HEK293 (cell line): ENCODE measurements at regions not wholly inside any gene's neighbourhood (a gene's known extent, or its start where the extent isn't known, plus 50 kb on each side); places are given as distances from the start of the nearest gene placed in this dataset.

Source experiments
- GFI1B ChIP-seq: fragments of 450-650 bp; formaldehyde crosslinking; IDR thresholded peaks from 2 replicates; pipeline ENCODE4 v1.5.1; 2016; ENCODE audit warnings: missing biosample characterization, missing genetic modification characterization
- KLF10 ChIP-seq: fragments of 450-650 bp; IDR thresholded peaks from 2 replicates; pipeline ENCODE4 v1.5.1; 2018; ENCODE audit warnings: missing biosample characterization, mild to moderate bottlenecking, missing genetic modification characterization
- PBX3 ChIP-seq: sonication (generic); formaldehyde crosslinking; IDR thresholded peaks from 2 replicates; pipeline ENCODE4 v1.8.1; 2022; ENCODE audit warnings: mild to moderate bottlenecking, moderate library complexity, missing genetic modification reagents
- SCRT1 ChIP-seq: fragments of 450-650 bp; formaldehyde crosslinking; IDR thresholded peaks from 2 replicates; pipeline ENCODE4 v1.5.1; 2016; ENCODE audit warnings: missing biosample characterization, missing genetic modification characterization, borderline replicate concordance
- ZFP37 ChIP-seq: fragments of 450-650 bp; formaldehyde crosslinking; IDR thresholded peaks from 2 replicates; pipeline ENCODE4 v1.5.1; 2016; ENCODE audit warnings: missing biosample characterization, missing genetic modification characterization
- ZFP69B ChIP-seq: fragments of 450-650 bp; formaldehyde crosslinking; IDR thresholded peaks from 2 replicates; pipeline ENCODE4 v1.5.1; 2016; ENCODE audit warnings: missing biosample characterization, missing genetic modification characterization
- ZNF133 ChIP-seq: fragments of 450-650 bp; formaldehyde crosslinking; IDR thresholded peaks from 2 replicates; pipeline ENCODE4 v1.5.1; 2016; ENCODE audit warnings: missing biosample characterization, missing genetic modification characterization
- ZNF140 ChIP-seq: fragments of 450-650 bp; formaldehyde crosslinking; IDR thresholded peaks from 2 replicates; pipeline ENCODE4 v1.5.1; 2016; ENCODE audit warnings: missing biosample characterization, missing genetic modification characterization
- ZNF169 ChIP-seq: fragments of 450-650 bp; formaldehyde crosslinking; IDR thresholded peaks from 2 replicates; pipeline ENCODE4 v1.5.1; 2016; ENCODE audit warnings: missing biosample characterization, missing genetic modification characterization
- ZNF398 ChIP-seq: fragments of 450-650 bp; formaldehyde crosslinking; IDR thresholded peaks from 2 replicates; pipeline ENCODE4 v1.5.1; 2017; ENCODE audit warnings: missing biosample characterization, missing genetic modification characterization
- ZNF48 ChIP-seq: fragments of 450-650 bp; formaldehyde crosslinking; IDR thresholded peaks from 2 replicates; pipeline ENCODE4 v1.5.1; 2016; ENCODE audit warnings: missing biosample characterization, missing genetic modification characterization
- ZNF544 ChIP-seq: fragments of 450-650 bp; formaldehyde crosslinking; IDR thresholded peaks from 2 replicates; pipeline ENCODE4 v1.5.0; 2017; ENCODE audit warnings: missing biosample characterization, missing genetic modification characterization
- ZNF555 ChIP-seq: fragments of 450-650 bp; formaldehyde crosslinking; conservative IDR thresholded peaks from 2 replicates; pipeline ENCODE4 v1.5.1; 2017; ENCODE audit warnings: missing biosample characterization, mild to moderate bottlenecking, missing genetic modification characterization, inconsistent platforms
- ZNF600 ChIP-seq: fragments of 450-650 bp; formaldehyde crosslinking; IDR thresholded peaks from 2 replicates; pipeline ENCODE4 v1.5.1; 2016; ENCODE audit warnings: missing biosample characterization, missing genetic modification characterization
- ZNF626 ChIP-seq: fragments of 450-650 bp; sonication (Bioruptor Pico); formaldehyde crosslinking; IDR thresholded peaks from 2 replicates; pipeline ENCODE4 v1.5.1; 2018; ENCODE audit warnings: missing biosample characterization, missing genetic modification characterization, inconsistent platforms
- ZNF704 ChIP-seq: fragments of 450-650 bp; formaldehyde crosslinking; IDR thresholded peaks from 2 replicates; pipeline ENCODE4 v1.5.1; 2016; ENCODE audit warnings: missing biosample characterization, missing genetic modification characterization
- ZNF785 ChIP-seq: fragments of 450-650 bp; formaldehyde crosslinking; IDR thresholded peaks from 2 replicates; pipeline ENCODE4 v1.5.1; 2016; ENCODE audit warnings: missing biosample characterization, missing genetic modification characterization
- ZNF830 ChIP-seq: fragments of 450-650 bp; IDR thresholded peaks from 2 replicates; pipeline ENCODE4 v1.5.0; 2018; ENCODE audit warnings: missing biosample characterization, missing genetic modification characterization, low read depth, mild to moderate bottlenecking, moderate library complexity
- TF ChIP-seq, protein P1 (sequence below): fragments of 450-650 bp; formaldehyde crosslinking; IDR thresholded peaks from 2 replicates; pipeline ENCODE4 v1.5.1; 2016; ENCODE audit warnings: missing biosample characterization, missing genetic modification characterization, borderline replicate concordance
- TF ChIP-seq, protein P2 (sequence below): fragments of 450-650 bp; formaldehyde crosslinking; IDR thresholded peaks from 2 replicates; pipeline ENCODE4; 2016; ENCODE audit warnings: missing biosample characterization, missing genetic modification characterization
- TF ChIP-seq, protein P3 (sequence below): fragments of 450-650 bp; formaldehyde crosslinking; IDR thresholded peaks from 2 replicates; pipeline ENCODE4 v1.5.1; 2016; ENCODE audit warnings: missing biosample characterization, missing genetic modification characterization
- TF ChIP-seq, protein P4 (sequence below): fragments of 450-650 bp; formaldehyde crosslinking; IDR thresholded peaks from 2 replicates; pipeline ENCODE4 v1.5.1; 2016; ENCODE audit warnings: missing biosample characterization, missing genetic modification characterization

- TF ChIP-seq, protein P1, sequence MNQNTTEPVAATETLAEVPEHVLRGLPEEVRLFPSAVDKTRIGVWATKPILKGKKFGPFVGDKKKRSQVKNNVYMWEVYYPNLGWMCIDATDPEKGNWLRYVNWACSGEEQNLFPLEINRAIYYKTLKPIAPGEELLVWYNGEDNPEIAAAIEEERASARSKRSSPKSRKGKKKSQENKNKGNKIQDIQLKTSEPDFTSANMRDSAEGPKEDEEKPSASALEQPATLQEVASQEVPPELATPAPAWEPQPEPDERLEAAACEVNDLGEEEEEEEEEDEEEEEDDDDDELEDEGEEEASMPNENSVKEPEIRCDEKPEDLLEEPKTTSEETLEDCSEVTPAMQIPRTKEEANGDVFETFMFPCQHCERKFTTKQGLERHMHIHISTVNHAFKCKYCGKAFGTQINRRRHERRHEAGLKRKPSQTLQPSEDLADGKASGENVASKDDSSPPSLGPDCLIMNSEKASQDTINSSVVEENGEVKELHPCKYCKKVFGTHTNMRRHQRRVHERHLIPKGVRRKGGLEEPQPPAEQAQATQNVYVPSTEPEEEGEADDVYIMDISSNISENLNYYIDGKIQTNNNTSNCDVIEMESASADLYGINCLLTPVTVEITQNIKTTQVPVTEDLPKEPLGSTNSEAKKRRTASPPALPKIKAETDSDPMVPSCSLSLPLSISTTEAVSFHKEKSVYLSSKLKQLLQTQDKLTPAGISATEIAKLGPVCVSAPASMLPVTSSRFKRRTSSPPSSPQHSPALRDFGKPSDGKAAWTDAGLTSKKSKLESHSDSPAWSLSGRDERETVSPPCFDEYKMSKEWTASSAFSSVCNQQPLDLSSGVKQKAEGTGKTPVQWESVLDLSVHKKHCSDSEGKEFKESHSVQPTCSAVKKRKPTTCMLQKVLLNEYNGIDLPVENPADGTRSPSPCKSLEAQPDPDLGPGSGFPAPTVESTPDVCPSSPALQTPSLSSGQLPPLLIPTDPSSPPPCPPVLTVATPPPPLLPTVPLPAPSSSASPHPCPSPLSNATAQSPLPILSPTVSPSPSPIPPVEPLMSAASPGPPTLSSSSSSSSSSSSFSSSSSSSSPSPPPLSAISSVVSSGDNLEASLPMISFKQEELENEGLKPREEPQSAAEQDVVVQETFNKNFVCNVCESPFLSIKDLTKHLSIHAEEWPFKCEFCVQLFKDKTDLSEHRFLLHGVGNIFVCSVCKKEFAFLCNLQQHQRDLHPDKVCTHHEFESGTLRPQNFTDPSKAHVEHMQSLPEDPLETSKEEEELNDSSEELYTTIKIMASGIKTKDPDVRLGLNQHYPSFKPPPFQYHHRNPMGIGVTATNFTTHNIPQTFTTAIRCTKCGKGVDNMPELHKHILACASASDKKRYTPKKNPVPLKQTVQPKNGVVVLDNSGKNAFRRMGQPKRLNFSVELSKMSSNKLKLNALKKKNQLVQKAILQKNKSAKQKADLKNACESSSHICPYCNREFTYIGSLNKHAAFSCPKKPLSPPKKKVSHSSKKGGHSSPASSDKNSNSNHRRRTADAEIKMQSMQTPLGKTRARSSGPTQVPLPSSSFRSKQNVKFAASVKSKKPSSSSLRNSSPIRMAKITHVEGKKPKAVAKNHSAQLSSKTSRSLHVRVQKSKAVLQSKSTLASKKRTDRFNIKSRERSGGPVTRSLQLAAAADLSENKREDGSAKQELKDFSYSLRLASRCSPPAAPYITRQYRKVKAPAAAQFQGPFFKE: no peak
- no peak for TF ChIP-seq ZNF704 (tag by site-specific recombination)
- TF ChIP-seq, protein P2, sequence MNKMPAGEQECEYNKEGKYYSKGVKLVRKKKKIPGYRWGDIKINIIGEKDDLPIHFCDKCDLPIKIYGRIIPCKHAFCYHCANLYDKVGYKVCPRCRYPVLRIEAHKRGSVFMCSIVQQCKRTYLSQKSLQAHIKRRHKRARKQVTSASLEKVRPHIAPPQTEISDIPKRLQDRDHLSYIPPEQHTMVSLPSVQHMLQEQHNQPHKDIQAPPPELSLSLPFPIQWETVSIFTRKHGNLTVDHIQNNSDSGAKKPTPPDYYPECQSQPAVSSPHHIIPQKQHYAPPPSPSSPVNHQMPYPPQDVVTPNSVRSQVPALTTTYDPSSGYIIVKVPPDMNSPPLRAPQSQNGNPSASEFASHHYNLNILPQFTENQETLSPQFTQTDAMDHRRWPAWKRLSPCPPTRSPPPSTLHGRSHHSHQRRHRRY: no peak
- peak; percentile 48; the same call in 1 of the 2 replicates for TF ChIP-seq ZNF600 (tag by site-specific recombination)
- TF ChIP-seq SCRT1 (tag by site-specific recombination): no peak
- TF ChIP-seq ZNF555 (tag by site-specific recombination): no peak
- TF ChIP-seq ZNF626 (tag by site-specific recombination): no peak
- TF ChIP-seq, protein P3, sequence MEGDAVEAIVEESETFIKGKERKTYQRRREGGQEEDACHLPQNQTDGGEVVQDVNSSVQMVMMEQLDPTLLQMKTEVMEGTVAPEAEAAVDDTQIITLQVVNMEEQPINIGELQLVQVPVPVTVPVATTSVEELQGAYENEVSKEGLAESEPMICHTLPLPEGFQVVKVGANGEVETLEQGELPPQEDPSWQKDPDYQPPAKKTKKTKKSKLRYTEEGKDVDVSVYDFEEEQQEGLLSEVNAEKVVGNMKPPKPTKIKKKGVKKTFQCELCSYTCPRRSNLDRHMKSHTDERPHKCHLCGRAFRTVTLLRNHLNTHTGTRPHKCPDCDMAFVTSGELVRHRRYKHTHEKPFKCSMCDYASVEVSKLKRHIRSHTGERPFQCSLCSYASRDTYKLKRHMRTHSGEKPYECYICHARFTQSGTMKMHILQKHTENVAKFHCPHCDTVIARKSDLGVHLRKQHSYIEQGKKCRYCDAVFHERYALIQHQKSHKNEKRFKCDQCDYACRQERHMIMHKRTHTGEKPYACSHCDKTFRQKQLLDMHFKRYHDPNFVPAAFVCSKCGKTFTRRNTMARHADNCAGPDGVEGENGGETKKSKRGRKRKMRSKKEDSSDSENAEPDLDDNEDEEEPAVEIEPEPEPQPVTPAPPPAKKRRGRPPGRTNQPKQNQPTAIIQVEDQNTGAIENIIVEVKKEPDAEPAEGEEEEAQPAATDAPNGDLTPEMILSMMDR (tag by site-specific recombination): no peak
- TF ChIP-seq ZNF398 (tag by site-specific recombination): no peak
- no peak for TF ChIP-seq ZFP69B (tag by site-specific recombination)
- no peak for TF ChIP-seq ZFP37 (tag by site-specific recombination)
- no peak for TF ChIP-seq PBX3 (CRISPR knock-in tag)
- TF ChIP-seq ZNF133 (tag by site-specific recombination): no peak
- TF ChIP-seq, protein P4, sequence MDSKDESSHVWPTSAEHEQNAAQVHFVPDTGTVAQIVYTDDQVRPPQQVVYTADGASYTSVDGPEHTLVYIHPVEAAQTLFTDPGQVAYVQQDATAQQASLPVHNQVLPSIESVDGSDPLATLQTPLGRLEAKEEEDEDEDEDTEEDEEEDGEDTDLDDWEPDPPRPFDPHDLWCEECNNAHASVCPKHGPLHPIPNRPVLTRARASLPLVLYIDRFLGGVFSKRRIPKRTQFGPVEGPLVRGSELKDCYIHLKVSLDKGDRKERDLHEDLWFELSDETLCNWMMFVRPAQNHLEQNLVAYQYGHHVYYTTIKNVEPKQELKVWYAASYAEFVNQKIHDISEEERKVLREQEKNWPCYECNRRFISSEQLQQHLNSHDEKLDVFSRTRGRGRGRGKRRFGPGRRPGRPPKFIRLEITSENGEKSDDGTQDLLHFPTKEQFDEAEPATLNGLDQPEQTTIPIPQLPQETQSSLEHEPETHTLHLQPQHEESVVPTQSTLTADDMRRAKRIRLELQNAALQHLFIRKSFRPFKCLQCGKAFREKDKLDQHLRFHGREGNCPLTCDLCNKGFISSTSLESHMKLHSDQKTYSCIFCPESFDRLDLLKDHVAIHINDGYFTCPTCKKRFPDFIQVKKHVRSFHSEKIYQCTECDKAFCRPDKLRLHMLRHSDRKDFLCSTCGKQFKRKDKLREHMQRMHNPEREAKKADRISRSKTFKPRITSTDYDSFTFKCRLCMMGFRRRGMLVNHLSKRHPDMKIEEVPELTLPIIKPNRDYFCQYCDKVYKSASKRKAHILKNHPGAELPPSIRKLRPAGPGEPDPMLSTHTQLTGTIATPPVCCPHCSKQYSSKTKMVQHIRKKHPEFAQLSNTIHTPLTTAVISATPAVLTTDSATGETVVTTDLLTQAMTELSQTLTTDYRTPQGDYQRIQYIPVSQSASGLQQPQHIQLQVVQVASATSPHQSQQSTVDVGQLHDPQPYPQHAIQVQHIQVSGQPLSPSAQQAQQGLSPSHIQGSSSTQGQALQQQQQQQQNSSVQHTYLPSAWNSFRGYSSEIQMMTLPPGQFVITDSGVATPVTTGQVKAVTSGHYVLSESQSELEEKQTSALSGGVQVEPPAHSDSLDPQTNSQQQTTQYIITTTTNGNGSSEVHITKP (tag by site-specific recombination): peak; percentile 65; the same call in 1 of the 2 replicates
- TF ChIP-seq ZNF140 (tag by site-specific recombination): no peak
- TF ChIP-seq GFI1B (tag by site-specific recombination): no peak
- TF ChIP-seq KLF10 (tag by site-specific recombination): no peak
- TF ChIP-seq ZNF830 (tag by site-specific recombination): no peak
- no peak for TF ChIP-seq ZNF785
- no peak for TF ChIP-seq ZNF48
- no peak for TF ChIP-seq ZNF544
- no peak for TF ChIP-seq ZNF169
These were observed 80.0 kb upstream of the EYA2 start (continued) for GRCh38 chr20:46814366-46815232.
